ENCODE measurements at regions not wholly inside any gene's neighbourhood (a gene's known extent, or its start where the extent isn't known, plus 50 kb on each side); places are given as distances from the start of the nearest gene placed in this dataset.

- no peak overlapping the region for H3K4me3 ChIP-seq
- no peaks in the 10 kb centered on the region for H3K36me3 ChIP-seq
- DNase-seq, result no peak
- H3K9me3 ChIP-seq, result no peaks in the 10 kb centered on the region
- no peaks in the 10 kb centered on the region for H3K27me3 ChIP-seq
- no peak overlapping the region for H3K27ac ChIP-seq
- TF ChIP-seq, protein P1, sequence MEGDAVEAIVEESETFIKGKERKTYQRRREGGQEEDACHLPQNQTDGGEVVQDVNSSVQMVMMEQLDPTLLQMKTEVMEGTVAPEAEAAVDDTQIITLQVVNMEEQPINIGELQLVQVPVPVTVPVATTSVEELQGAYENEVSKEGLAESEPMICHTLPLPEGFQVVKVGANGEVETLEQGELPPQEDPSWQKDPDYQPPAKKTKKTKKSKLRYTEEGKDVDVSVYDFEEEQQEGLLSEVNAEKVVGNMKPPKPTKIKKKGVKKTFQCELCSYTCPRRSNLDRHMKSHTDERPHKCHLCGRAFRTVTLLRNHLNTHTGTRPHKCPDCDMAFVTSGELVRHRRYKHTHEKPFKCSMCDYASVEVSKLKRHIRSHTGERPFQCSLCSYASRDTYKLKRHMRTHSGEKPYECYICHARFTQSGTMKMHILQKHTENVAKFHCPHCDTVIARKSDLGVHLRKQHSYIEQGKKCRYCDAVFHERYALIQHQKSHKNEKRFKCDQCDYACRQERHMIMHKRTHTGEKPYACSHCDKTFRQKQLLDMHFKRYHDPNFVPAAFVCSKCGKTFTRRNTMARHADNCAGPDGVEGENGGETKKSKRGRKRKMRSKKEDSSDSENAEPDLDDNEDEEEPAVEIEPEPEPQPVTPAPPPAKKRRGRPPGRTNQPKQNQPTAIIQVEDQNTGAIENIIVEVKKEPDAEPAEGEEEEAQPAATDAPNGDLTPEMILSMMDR (IDR thresholded peaks at IDR 0.05), result no peak
- TF ChIP-seq POLR2A (IDR thresholded peaks at IDR 0.05), result no peak
- peaks cover 0 to 4% (median 0%) of the 10 kb centered on the region in 4 donors for H3K4me1 ChIP-seq
Observed at GRCh38 chr15:47998619-47999019, 122.2 kb upstream of the SLC24A5 start.

- H3K4me1 ChIP-seq, result peaks cover 0 to 4% (median 0%) of the 10 kb centered on the region in 4 donors
- H3K9me3 ChIP-seq, result no peaks in the 10 kb centered on the region
- no peak for DNase-seq
- H3K27ac ChIP-seq, result no peak overlapping the region
- TF ChIP-seq, protein P1 (IDR thresholded peaks at IDR 0.05), result no peak
- TF ChIP-seq POLR2A (IDR thresholded peaks at IDR 0.05), result no peak
- no peaks in the 10 kb centered on the region for H3K36me3 ChIP-seq
- H3K4me3 ChIP-seq, result no peak overlapping the region
- H3K27me3 ChIP-seq, result no peaks in the 10 kb centered on the region
Observed at GRCh38 chr15:48001393-48002039, 119.3 kb upstream of the SLC24A5 start.

DNA sequence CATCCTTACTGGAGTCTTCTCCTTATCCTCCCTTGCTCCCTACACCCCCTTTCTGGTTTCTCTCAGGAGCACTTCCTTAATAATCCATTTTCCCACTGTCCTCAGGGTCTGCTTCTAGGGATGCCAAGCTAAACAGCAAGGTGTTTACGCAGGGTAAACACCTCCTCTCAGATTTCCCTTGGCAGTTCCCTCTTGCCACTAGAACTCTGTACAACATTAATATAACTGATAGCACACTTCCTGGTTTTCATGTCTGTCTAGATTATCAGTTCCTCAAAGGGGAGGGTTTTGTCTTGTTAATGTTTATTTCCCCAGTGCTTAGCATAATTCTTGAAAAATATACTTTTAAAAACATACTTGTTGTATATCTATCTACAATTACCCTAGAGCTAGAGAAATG, 118.0 kb upstream of the SLC24A5 start:
- TF ChIP-seq, protein P1 (IDR thresholded peaks at IDR 0.05), result no peak
- no peak for TF ChIP-seq POLR2A (IDR thresholded peaks at IDR 0.05)
- Histone ChIP-seq H3K36me3 (no peaks in the 10 kb centered on the region), H3K27me3 (no peaks in the 10 kb centered on the region), H3K4me1 (no peaks in the 10 kb centered on the region), H3K9me3 (no peaks in the 10 kb centered on the region), H3K27ac (no peak overlapping the region), H3K4me3 (no peak overlapping the region)
- no peak for DNase-seq

DNA sequence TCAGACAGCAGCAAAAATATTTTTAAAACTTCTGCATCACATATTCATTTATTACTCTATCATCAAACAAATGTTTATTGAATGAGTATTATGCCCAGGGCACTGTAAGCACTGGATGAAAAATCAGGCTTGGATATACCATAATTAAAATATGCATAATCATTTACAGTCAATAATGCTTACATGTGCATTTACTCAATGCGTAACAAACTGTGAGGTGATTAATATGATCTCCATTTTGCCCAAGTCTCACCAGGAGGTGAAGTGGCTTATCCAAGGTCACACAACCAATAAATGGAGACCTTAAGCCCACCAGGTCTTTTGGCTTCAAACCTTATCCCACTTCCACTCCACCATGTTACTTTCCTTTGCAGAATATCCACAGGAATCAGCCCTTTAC, 117.3 kb upstream of the SLC24A5 start:
- Histone ChIP-seq H3K36me3 (no peaks in the 10 kb centered on the region), H3K4me1 (no peaks in the 10 kb centered on the region), H3K4me3 (no peak overlapping the region), H3K27me3 (no peaks in the 10 kb centered on the region), H3K27ac (no peak overlapping the region), H3K9me3 (no peaks in the 10 kb centered on the region)
- no peak for DNase-seq
- TF ChIP-seq, protein P1 (IDR thresholded peaks at IDR 0.05), result no peak
- TF ChIP-seq POLR2A (IDR thresholded peaks at IDR 0.05), result no peak

DNA sequence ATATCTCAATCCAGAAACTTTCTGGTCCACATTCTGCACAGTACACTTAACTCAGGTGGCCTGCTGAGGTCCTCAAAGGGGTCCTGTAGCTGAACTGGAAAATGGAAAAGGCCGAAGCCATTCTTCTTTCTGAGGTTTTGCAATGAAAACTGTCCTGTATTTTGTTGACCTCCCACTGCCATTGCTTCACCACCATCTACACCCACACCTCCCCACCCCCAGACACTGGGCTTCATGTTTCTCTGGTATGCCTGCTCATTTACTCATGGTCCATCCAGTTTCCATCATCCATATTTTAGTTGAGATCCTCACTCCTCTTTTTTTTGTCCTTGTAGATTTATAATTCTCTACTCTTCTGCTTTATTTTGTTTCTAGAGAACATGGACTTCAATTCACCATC, 115.7 kb upstream of the SLC24A5 start:
- H3K36me3 ChIP-seq, result no peaks in the 10 kb centered on the region
- DNase-seq, result no peak
- no peak overlapping the region for H3K27ac ChIP-seq
- H3K9me3 ChIP-seq, result no peaks in the 10 kb centered on the region
- TF ChIP-seq POLR2A (IDR thresholded peaks at IDR 0.05), result no peak
- TF ChIP-seq, protein P1 (IDR thresholded peaks at IDR 0.05), result no peak
- no peak overlapping the region for H3K4me3 ChIP-seq
- no peaks in the 10 kb centered on the region for H3K4me1 ChIP-seq
- H3K27me3 ChIP-seq, result no peaks in the 10 kb centered on the region
